GM23338 (cell line): ENCODE measurements at regions not wholly inside any gene's neighbourhood (a gene's known extent, or its start where the extent isn't known, plus 50 kb on each side); places are given as distances from the start of the nearest gene placed in this dataset.

Source experiments
- ATAC-seq: fragments of 200-7000 bp; cut with Tn5 transposase; 3 replicates; pipeline ENCODE4 v1.9.1; 2020
- DNase-seq: peaks from one replicate; pipeline ENCODE4 v3.0.0-alpha.2; 2015; ENCODE audit warnings: low spot score
- H2AFZ ChIP-seq: fragments of 200-600 bp; sonication (generic); 2 replicates; pipeline ENCODE4 v1.8.0; 2016; ENCODE audit warnings: antibody characterized with exemption, mild to moderate bottlenecking, moderate library complexity
- H3F3A ChIP-seq: fragments of 200-600 bp; sonication (generic); replicated peaks from 2 replicates; pipeline ENCODE4 v1.8.0; 2017; ENCODE audit warnings: antibody characterized with exemption, mixed run types, low read depth
- H3K27ac ChIP-seq: fragments of 200-600 bp; sonication (generic); 2 replicates; pipeline ENCODE4 v1.6.1; 2016; ENCODE audit warnings: low read depth
- H3K27me3 ChIP-seq: fragments of 200-600 bp; sonication (generic); 2 replicates; pipeline ENCODE4 v1.8.0; 2016; ENCODE audit warnings: mild to moderate bottlenecking, mixed run types, moderate library complexity; ENCODE audit not compliant: insufficient read depth
- H3K36me3 ChIP-seq: fragments of 200-600 bp; sonication (generic); 2 replicates; pipeline ENCODE4 v1.8.0; 2016; ENCODE audit warnings: mild to moderate bottlenecking; ENCODE audit not compliant: insufficient read depth
- H3K4me1 ChIP-seq: fragments of 200-600 bp; sonication (generic); 2 replicates; pipeline ENCODE4 v1.8.0; 2016; ENCODE audit warnings: mild to moderate bottlenecking, moderate library complexity; ENCODE audit not compliant: insufficient read depth
- H3K4me2 ChIP-seq: fragments of 200-600 bp; sonication (generic); 2 replicates; pipeline ENCODE4 v1.7.1; 2017; ENCODE audit warnings: mixed run types
- H3K4me3 ChIP-seq: fragments of 200-600 bp; sonication (generic); 2 replicates; pipeline ENCODE4 v1.6.1; 2016; ENCODE audit warnings: mixed run types
- H3K79me2 ChIP-seq: fragments of 200-600 bp; sonication (generic); replicated peaks from 2 replicates; pipeline ENCODE4 v1.8.0; 2017; ENCODE audit warnings: mild to moderate bottlenecking; ENCODE audit not compliant: insufficient read depth
- H3K9me2 ChIP-seq: fragments of 200-600 bp; sonication (generic); 2 replicates; pipeline ENCODE4 v1.8.0; 2017; ENCODE audit not compliant: insufficient read depth
- H4K20me1 ChIP-seq: fragments of 200-600 bp; sonication (generic); replicated peaks from 2 replicates; pipeline ENCODE4 v1.8.0; 2017; ENCODE audit warnings: mild to moderate bottlenecking; ENCODE audit not compliant: insufficient read depth
- H3K27ac Mint-ChIP-seq: 2 replicates; pipeline ENCODE4 v1.8.0; 2020; ENCODE audit warnings: inconsistent platforms, mild to moderate bottlenecking, moderate library complexity, mixed read lengths
- H3K27me3 Mint-ChIP-seq: 3 replicates; pipeline ENCODE4 v1.8.0; 2022; ENCODE audit warnings: low read depth, mild to moderate bottlenecking, moderate library complexity, mixed read lengths, inconsistent platforms; ENCODE audit not compliant: insufficient read depth, poor library complexity
- H3K36me3 Mint-ChIP-seq: 3 replicates; pipeline ENCODE4 v1.8.0; 2021; ENCODE audit warnings: low read depth, mild to moderate bottlenecking, inconsistent platforms, moderate library complexity, mixed read lengths
- H3K4me1 Mint-ChIP-seq: 3 replicates; pipeline ENCODE4 v1.8.0; 2020; ENCODE audit warnings: mild to moderate bottlenecking, inconsistent platforms, mixed read lengths
- H3K4me3 Mint-ChIP-seq: 3 replicates; pipeline ENCODE4 v1.8.0; 2021; ENCODE audit warnings: moderate library complexity, mild to moderate bottlenecking, inconsistent platforms, mixed read lengths
- H3K9me3 Mint-ChIP-seq: 3 replicates; pipeline ENCODE4 v1.8.0; 2020; ENCODE audit warnings: moderate library complexity, mild to moderate bottlenecking, inconsistent platforms, mixed read lengths
- CREB1 ChIP-seq: fragments of 250-450 bp; sonication (Bioruptor Pico); IDR thresholded peaks from 2 replicates; pipeline ENCODE4 v1.5.0; 2020; ENCODE audit warnings: low read depth, mild to moderate bottlenecking, moderate library complexity
- CTCF ChIP-seq, 2 experiments: fragments of 200-600 bp in 1 of 2; sonication (generic) in 1 of 2; conservative IDR thresholded peaks; 2 replicates each; pipeline versions ENCODE4 v1.5.1 to v1.6.1; 2016 to 2017; ENCODE audit warnings: antibody characterized with exemption in 2 of 2, low read depth in 2 of 2, mild to moderate bottlenecking in 2 of 2, moderate library complexity in 1 of 2
- ETS1 ChIP-seq: IDR thresholded peaks from 2 replicates; pipeline ENCODE4 v1.6.1; 2016; ENCODE audit warnings: antibody characterized with exemption
- EZH2 ChIP-seq: fragments of 200-600 bp; sonication (generic); IDR thresholded peaks from one replicate; pipeline ENCODE4 v1.8.0; 2017; ENCODE audit warnings: antibody characterized with exemption, mild to moderate bottlenecking, low read depth; ENCODE audit not compliant: unreplicated experiment
- EZH2phosphoT487 ChIP-seq: fragments of 200-600 bp; sonication (generic); IDR thresholded peaks from one replicate; pipeline ENCODE4 v1.8.1; 2018; ENCODE audit warnings: antibody characterized with exemption; ENCODE audit not compliant: unreplicated experiment
- JUNB ChIP-seq: IDR thresholded peaks from one replicate; pipeline ENCODE4 v1.6.1; 2016; ENCODE audit warnings: antibody characterized with exemption; ENCODE audit not compliant: unreplicated experiment
- NANOG ChIP-seq: IDR thresholded peaks from 2 replicates; pipeline ENCODE4 v1.6.1; 2016; ENCODE audit warnings: antibody characterized with exemption, borderline replicate concordance
- POLR2AphosphoS5 ChIP-seq: IDR thresholded peaks from 2 replicates; pipeline ENCODE4 v1.6.1; 2016; ENCODE audit warnings: antibody characterized with exemption, low read depth
- REST ChIP-seq: IDR thresholded peaks from one replicate; pipeline ENCODE4 v1.6.1; 2018; ENCODE audit warnings: antibody characterized with exemption; ENCODE audit not compliant: unreplicated experiment
- STAT1 ChIP-seq: IDR thresholded peaks from one replicate; pipeline ENCODE4 v1.6.1; 2016; ENCODE audit warnings: antibody characterized with exemption; ENCODE audit not compliant: unreplicated experiment
- ZNF114 ChIP-seq: fragments of 250-450 bp; sonication (Bioruptor Pico); IDR thresholded peaks from 2 replicates; pipeline ENCODE4 v1.5.0; 2020; ENCODE audit warnings: mild to moderate bottlenecking, moderate library complexity
- ZNF331 ChIP-seq: fragments of 250-450 bp; sonication (Bioruptor Pico); IDR thresholded peaks from 2 replicates; pipeline ENCODE4 v1.5.0; 2020; ENCODE audit warnings: low read depth, mild to moderate bottlenecking, moderate library complexity
- ZNF462 ChIP-seq: fragments of 250-450 bp; sonication (Bioruptor Pico); IDR thresholded peaks from 2 replicates; pipeline ENCODE4 v1.5.0; 2020; ENCODE audit warnings: mild to moderate bottlenecking, moderate library complexity

- TF ChIP-seq POLR2AphosphoS5 = no peak
- TF ChIP-seq JUNB = no peak
- TF ChIP-seq ZNF331 (CRISPR knock-in tag) = no peak
- no peak for TF ChIP-seq EZH2
- no peak for TF ChIP-seq ZNF462
- no peak for TF ChIP-seq CREB1
- TF ChIP-seq CTCF (conservative IDR thresholded peaks at IDR 0.05; ENCODE audit: low read depth in 2 of 2) = no peak
- no peak for TF ChIP-seq NANOG
- TF ChIP-seq ZNF114 = no peak
- no peak for TF ChIP-seq EZH2phosphoT487
- TF ChIP-seq STAT1 = no peak
- no peak for TF ChIP-seq REST
- TF ChIP-seq ETS1 = no peak
- H3K27ac ChIP-seq = no peak overlapping the region
- 0 out of 2 replicates have a peak overlapping the region, but pooled peaks have one; percentile 14 for H2AFZ ChIP-seq
- Mint-ChIP-seq H3K27me3 (no peaks in the 10 kb centered on the region), H3K36me3 (no peaks in the 10 kb centered on the region), H3K9me3 (peaks cover 10% of the 10 kb centered on the region), H3K27ac (no peak overlapping the region), H3K4me3 (no peak overlapping the region), H3K4me1 (no peaks in the 10 kb centered on the region; the same call in 2 of the 3 replicates)
- no peaks in the 10 kb centered on the region for H3F3A ChIP-seq
- H3K36me3 ChIP-seq = no peaks in the 10 kb centered on the region
- no peaks in the 10 kb centered on the region for H3K9me2 ChIP-seq
- H3K79me2 ChIP-seq = no peaks in the 10 kb centered on the region
- no peak overlapping the region for H3K4me3 ChIP-seq
- DNase-seq (no peak), ATAC-seq (peak; percentile 26; the same call in 2 of the 3 replicates)
- no peak overlapping the region for H3K4me2 ChIP-seq
- no peaks in the 10 kb centered on the region for H3K27me3 ChIP-seq
- H4K20me1 ChIP-seq = no peaks in the 10 kb centered on the region
- no peaks in the 10 kb centered on the region for H3K4me1 ChIP-seq
Observed at GRCh38 chr6:85866758-85867401, 224.2 kb upstream of the SYNCRIP start.
